GM12864 (cell line): ENCODE measurements at regions not wholly inside any gene's neighbourhood (a gene's known extent, or its start where the extent isn't known, plus 50 kb on each side); places are given as distances from the start of the nearest gene placed in this dataset.

ENCODE experiments used
- DNase-seq: peaks from one replicate; pipeline ENCODE4 v3.0.0-alpha.2; 2011; ENCODE audit warnings: low read depth
- H3K4me3 ChIP-seq: 2 replicates; pipeline ENCODE4 v1.5.1; 2011; ENCODE audit warnings: mild to moderate bottlenecking, low read depth, low read length, control low read depth
- TF ChIP-seq, protein P1 (sequence below): IDR thresholded peaks from 2 replicates; pipeline ENCODE4 v1.5.1; 2011; ENCODE audit warnings: low read depth, mild to moderate bottlenecking, moderate library complexity, low read length, control low read depth, inconsistent platforms; ENCODE audit errors: missing control alignments

DNA sequence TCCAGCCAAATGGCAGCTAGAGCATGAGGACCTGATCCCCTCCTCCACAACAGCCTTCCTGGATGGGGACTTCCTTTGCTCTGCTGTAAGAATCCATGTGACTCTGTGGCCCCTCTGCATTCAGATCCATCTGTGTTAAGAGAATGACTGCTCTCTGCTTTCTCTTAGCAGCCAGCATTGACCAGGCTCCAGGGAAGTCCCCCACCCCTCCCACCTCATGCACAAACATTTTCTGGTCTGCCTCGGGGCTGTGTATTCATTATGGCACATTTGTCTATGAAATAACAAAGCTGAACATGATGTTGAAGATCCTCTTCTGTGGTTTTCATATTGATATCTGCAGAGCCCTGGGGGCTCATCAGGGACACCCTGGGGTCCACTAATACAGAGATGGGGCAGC lies 201.7 kb downstream of the NUAK1 start:
- DNase-seq, result no peak
- TF ChIP-seq, protein P1, sequence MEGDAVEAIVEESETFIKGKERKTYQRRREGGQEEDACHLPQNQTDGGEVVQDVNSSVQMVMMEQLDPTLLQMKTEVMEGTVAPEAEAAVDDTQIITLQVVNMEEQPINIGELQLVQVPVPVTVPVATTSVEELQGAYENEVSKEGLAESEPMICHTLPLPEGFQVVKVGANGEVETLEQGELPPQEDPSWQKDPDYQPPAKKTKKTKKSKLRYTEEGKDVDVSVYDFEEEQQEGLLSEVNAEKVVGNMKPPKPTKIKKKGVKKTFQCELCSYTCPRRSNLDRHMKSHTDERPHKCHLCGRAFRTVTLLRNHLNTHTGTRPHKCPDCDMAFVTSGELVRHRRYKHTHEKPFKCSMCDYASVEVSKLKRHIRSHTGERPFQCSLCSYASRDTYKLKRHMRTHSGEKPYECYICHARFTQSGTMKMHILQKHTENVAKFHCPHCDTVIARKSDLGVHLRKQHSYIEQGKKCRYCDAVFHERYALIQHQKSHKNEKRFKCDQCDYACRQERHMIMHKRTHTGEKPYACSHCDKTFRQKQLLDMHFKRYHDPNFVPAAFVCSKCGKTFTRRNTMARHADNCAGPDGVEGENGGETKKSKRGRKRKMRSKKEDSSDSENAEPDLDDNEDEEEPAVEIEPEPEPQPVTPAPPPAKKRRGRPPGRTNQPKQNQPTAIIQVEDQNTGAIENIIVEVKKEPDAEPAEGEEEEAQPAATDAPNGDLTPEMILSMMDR, result no peak
- no peak overlapping the region for H3K4me3 ChIP-seq

DNA sequence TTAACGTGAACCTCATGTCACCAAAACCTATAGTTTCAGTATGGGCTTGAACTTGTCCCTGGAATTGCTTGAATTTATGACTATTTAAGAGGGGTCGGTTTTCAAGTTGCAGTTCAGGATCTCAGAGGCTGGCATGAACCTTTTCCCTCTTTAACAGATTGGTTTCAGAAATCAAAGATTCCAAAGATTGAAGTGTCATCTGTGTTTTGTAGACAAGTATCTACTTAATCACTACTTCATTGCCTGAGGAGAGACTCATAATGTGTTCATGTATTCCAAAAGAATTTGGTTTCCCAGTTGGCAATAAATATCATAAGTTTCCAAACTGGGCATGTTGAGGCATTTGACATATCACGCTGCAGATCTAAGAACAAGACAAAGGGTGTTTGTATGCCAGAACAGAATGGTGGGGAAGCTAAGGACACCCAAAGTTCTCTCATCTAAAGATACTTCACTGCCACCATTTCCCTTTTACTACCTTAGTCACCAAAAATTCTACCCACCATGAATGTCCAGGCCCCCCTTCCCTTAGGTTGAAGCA lies 199.5 kb downstream of the NUAK1 start:
- TF ChIP-seq, protein P1, result no peak
- no peak for DNase-seq
- no peak overlapping the region for H3K4me3 ChIP-seq

DNA sequence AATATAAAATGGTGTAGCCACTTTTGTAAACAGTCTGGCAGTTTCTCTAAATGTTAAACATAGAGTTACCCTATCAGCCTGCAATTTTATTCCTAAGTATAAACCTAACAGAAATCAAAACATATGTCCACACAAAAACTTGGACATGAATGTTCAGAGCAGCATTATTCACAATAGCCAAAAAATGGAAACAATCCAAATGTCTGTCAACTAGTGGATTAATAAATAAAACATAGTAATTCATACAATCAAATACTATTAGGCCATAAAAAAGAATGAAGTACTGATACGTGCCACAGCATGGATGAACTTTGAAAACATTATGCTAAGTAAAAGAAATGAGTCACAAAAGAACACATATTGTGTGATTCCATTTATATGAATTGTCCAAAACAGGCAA lies 196.5 kb downstream of the NUAK1 start:
- TF ChIP-seq, protein P1, result no peak
- no peak overlapping the region for H3K4me3 ChIP-seq
- no peak for DNase-seq

DNA sequence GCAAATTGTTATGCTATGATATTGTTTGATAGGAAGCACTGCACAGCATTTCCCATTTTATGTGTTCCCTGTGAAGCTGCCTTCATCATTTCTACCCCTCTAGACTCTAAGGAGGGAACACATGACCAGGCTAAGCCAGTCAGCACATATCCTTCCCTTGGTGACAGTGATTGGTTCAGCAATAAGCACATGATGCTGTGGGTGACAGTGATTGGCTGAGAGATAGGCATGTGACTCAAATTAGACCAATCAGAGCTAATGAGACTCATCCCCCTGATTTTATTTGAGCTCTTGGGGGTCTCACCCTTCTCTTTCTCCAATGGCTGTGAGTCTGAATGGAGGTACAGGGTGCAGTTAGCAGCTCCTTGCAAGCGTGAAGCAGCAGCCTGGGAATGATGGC lies 195.2 kb downstream of the NUAK1 start:
- TF ChIP-seq, protein P1, result no peak
- H3K4me3 ChIP-seq, result no peak overlapping the region
- DNase-seq, result no peak

DNA sequence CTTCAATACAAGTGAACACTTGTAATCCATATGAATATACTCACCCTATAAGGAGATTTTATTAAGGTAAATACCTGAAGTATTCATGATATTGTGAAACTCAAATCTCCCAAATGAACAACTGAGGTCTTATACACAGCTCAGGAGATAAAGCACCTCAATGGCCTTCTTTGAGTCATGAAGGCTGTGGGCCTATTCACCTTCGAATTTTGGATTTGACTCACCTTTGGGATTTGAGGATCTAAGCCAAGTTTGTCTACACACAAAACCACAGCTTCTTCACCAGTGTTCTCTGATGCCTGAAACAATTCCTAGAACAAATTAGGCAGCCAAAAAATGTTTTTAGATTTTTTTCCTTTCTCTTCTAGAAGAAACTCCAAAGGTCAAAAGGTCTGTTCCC lies 194.1 kb downstream of the NUAK1 start:
- no peak overlapping the region for H3K4me3 ChIP-seq
- no peak for DNase-seq
- TF ChIP-seq, protein P1, result no peak

DNA sequence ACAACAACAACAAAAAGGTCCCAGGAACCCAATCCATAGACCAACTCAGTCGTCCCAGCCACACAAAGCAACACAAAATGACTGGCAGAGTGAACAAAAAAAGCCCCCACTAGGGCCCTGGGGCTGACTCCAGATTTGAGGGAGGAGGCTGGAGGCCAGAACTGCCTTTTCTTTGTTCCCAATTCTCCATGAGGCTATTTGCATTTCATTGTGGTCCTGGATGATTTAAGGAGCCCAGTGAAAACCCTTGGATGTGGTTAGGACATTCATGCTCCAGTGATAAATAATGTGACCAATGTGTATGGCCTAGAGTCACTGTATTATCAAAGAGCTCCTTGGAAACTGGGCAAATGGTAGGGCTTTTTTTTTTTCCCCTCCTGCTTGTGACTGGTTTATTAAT lies 192.9 kb downstream of the NUAK1 start:
- DNase-seq, result no peak
- H3K4me3 ChIP-seq, result no peak overlapping the region
- TF ChIP-seq, protein P1, result no peak

DNA sequence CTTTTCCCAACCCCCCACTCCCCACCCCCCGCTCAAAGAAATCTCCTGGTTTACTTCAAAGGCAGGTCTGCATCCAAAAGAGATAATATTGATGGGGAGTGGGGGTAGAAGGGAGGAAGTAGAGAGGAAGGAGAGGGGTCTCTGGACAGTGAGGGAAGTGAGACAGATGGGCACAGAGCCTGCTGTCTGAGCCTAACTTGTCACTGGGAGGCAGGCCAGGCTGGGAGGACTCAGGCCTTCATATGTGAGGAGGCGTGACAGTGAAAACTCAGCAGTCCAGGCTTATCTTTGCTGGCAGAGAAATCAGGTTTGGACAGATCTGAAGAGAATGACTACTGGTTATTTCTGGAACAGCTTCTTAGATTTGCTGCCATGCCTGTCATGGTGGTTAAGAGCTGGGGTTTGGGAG lies 192.3 kb downstream of the NUAK1 start:
- no peak for DNase-seq
- TF ChIP-seq, protein P1, result no peak

More for the DNA sequence above, 192.3 kb downstream of the NUAK1 start:
- H3K4me3 ChIP-seq, result no peak overlapping the region
